PC-3 (cell line): ENCODE measurements at regions not wholly inside any gene's neighbourhood (a gene's known extent, or its start where the extent isn't known, plus 50 kb on each side); places are given as distances from the start of the nearest gene placed in this dataset.

ENCODE experiments used
- ATAC-seq: fragments of 200-7000 bp; cut with Tn5 transposase; 2 replicates; pipeline ENCODE4 v1.9.1; 2020; ENCODE audit warnings: mild to moderate bottlenecking, moderate library complexity
- BruUV-seq: library from RNA; stranded (reverse); fragments of 400-500 nt; replicated peaks from 2 replicates; lab custom pipeline; 2021; lab: Mats Ljungman, UMichigan
- CTCF ChIA-PET: fragments of 300-600 bp; sonication (Branson Sonifier 250); formaldehyde crosslinking; loops from one replicate; lab custom pipeline; 2022; ENCODE audit warnings: antibody characterized with exemption; lab: Charles Lee
- POLR2A ChIA-PET: fragments of 300-600 bp; sonication (Branson Sonifier 250); formaldehyde crosslinking; loops from one replicate; lab custom pipeline; 2022; ENCODE audit warnings: antibody characterized with exemption; ENCODE audit not compliant: unreplicated experiment; lab: Charles Lee
- DNase-seq: peaks from one replicate; pipeline ENCODE4 v3.0.0-alpha.2; 2015
- H2AFZ ChIP-seq: fragments of 300-600 bp; sonication (generic); 2 replicates; pipeline ENCODE4 v1.6.0; 2016; ENCODE audit warnings: antibody characterized with exemption, low read length
- H3F3A ChIP-seq: fragments of 300-600 bp; sonication (generic); one replicate; pipeline ENCODE4 v1.6.0; 2017; ENCODE audit warnings: antibody characterized with exemption, low read length, control low read depth, mild to moderate bottlenecking; ENCODE audit not compliant: unreplicated experiment
- H3K27ac ChIP-seq: fragments of 300-600 bp; sonication (generic); 2 replicates; pipeline ENCODE4 v1.5.1; 2016; ENCODE audit warnings: mild to moderate bottlenecking, low read length
- H3K27me3 ChIP-seq: fragments of 300-600 bp; sonication (generic); 2 replicates; pipeline ENCODE4 v1.6.1; 2016; ENCODE audit warnings: low read length, mixed read lengths
- H3K36me3 ChIP-seq: fragments of 300-600 bp; sonication (generic); 2 replicates; pipeline ENCODE4 v1.6.1; 2016; ENCODE audit warnings: low read depth, mixed run types, low read length, mixed read lengths
- H3K4me1 ChIP-seq: fragments of 300-600 bp; sonication (generic); 2 replicates; pipeline ENCODE4 v1.5.1; 2016; ENCODE audit warnings: low read length; ENCODE audit not compliant: insufficient read depth
- H3K4me2 ChIP-seq: fragments of 300-600 bp; sonication (generic); 2 replicates; pipeline ENCODE4 v1.6.0; 2016; ENCODE audit warnings: low read length
- H3K4me3 ChIP-seq: fragments of 300-600 bp; sonication (generic); 2 replicates; pipeline ENCODE4 v1.5.1; 2016; ENCODE audit warnings: mild to moderate bottlenecking, low read length, mixed read lengths
- H3K79me2 ChIP-seq: fragments of 300-600 bp; sonication (generic); 2 replicates; pipeline ENCODE4 v1.6.1; 2017; ENCODE audit warnings: low read length, mixed read lengths
- H3K9ac ChIP-seq: fragments of 300-600 bp; sonication (generic); 2 replicates; pipeline ENCODE4 v1.6.0; 2016; ENCODE audit warnings: mild to moderate bottlenecking, low read length
- H3K9me2 ChIP-seq: fragments of 300-600 bp; sonication (generic); replicated peaks from 2 replicates; pipeline ENCODE4 v1.6.1; 2016; ENCODE audit warnings: mixed run types, low read length, mixed read lengths
- H3K9me3 ChIP-seq: fragments of 300-600 bp; sonication (generic); 2 replicates; pipeline ENCODE4 v1.6.1; 2016; ENCODE audit warnings: low read length, mixed read lengths
- H4K20me1 ChIP-seq: fragments of 300-600 bp; sonication (generic); 2 replicates; pipeline ENCODE4 v1.6.1; 2016; ENCODE audit warnings: low read length, mixed read lengths
- CTCF ChIP-seq: fragments of 300-600 bp; sonication (generic); conservative IDR thresholded peaks from 2 replicates; pipeline ENCODE4 v1.5.1; 2017; ENCODE audit warnings: antibody characterized with exemption, low read depth, mild to moderate bottlenecking, low read length
- EZH2 ChIP-seq: fragments of 300-600 bp; sonication (generic); IDR thresholded peaks from one replicate; pipeline ENCODE4 v1.6.1; 2017; ENCODE audit warnings: antibody characterized with exemption, mild to moderate bottlenecking, low read length; ENCODE audit not compliant: unreplicated experiment
- EZH2phosphoT487 ChIP-seq: fragments of 300-600 bp; sonication (generic); IDR thresholded peaks from 2 replicates; pipeline ENCODE4 v1.6.1; 2018; ENCODE audit warnings: mild to moderate bottlenecking, antibody characterized with exemption, low read length, borderline replicate concordance
- intact Hi-C: fragments of 100-400 bp; cut with micrococcal nuclease; formaldehyde crosslinking; loops from 2 replicates; pipeline ENCODE4 v1.9.0; 2023

- ATAC-seq (no peak), DNase-seq (no peak)
- Histone ChIP-seq H3K4me3 (no peak overlapping the region), H3K79me2 (no peaks in the 10 kb centered on the region), H3K4me2 (no peak overlapping the region), H3K9me3 (no peaks in the 10 kb centered on the region), H3K27me3 (no peaks in the 10 kb centered on the region), H3K9me2 (no peaks in the 10 kb centered on the region), H3K36me3 (no peaks in the 10 kb centered on the region), H3F3A (no peaks in the 10 kb centered on the region), H3K27ac (no peak overlapping the region), H3K4me1 (no peaks in the 10 kb centered on the region), H2AFZ (no peak overlapping the region), H3K9ac (no peak overlapping the region), H4K20me1 (no peaks in the 10 kb centered on the region)
- intact Hi-C loops = no loop called here
- BruUV-seq = no TSS peak
- TF ChIP-seq CTCF (no peak), EZH2phosphoT487 (no peak), EZH2 (no peak)
- POLR2A ChIA-PET = no interaction called here
- CTCF ChIA-PET = no interaction called here
These were observed 572.3 kb downstream of the PYDC2 start for GRCh38 chr3:192033246-192033645.

DNA sequence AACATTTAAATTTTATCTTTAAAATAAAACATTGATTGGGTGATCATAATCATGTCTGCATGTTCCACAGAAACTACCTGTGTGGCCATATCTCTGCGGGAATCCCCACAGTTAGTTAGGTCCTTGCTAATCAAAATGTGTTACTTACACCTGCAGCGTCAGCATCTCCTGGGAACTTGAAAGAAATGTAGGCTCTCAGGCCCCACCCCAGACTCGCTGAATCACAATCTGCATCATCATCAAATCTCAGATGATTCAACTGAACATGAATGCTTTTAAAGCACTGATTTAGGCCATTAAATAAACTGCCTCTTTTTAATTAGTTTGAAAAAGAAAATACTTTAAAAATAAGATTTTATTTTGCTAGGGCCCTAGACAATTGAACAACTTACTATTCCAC lies 577.8 kb downstream of the PYDC2 start:
- POLR2A ChIA-PET = no interaction called here
- H3K36me3 ChIP-seq = no peaks in the 10 kb centered on the region
- no peak for TF ChIP-seq EZH2phosphoT487
- intact Hi-C loops = no loop called here
- H3F3A ChIP-seq = no peaks in the 10 kb centered on the region
- H3K4me2 ChIP-seq = no peak overlapping the region
- ATAC-seq = peak; percentile 45; the same call in 1 of the 2 replicates
- CTCF ChIA-PET = no interaction called here
- no TSS peak for BruUV-seq
- DNase-seq = peak; percentile 46
- no peaks in the 10 kb centered on the region for H3K9me2 ChIP-seq
- H2AFZ ChIP-seq = no peak overlapping the region
- H3K79me2 ChIP-seq = no peaks in the 10 kb centered on the region
- H3K4me3 ChIP-seq = no peak overlapping the region
- no peaks in the 10 kb centered on the region for H4K20me1 ChIP-seq
- no peak overlapping the region for H3K27ac ChIP-seq
- no peaks in the 10 kb centered on the region for H3K4me1 ChIP-seq
- no peaks in the 10 kb centered on the region for H3K9me3 ChIP-seq
- no peak overlapping the region for H3K9ac ChIP-seq
- H3K27me3 ChIP-seq = no peaks in the 10 kb centered on the region

DNA sequence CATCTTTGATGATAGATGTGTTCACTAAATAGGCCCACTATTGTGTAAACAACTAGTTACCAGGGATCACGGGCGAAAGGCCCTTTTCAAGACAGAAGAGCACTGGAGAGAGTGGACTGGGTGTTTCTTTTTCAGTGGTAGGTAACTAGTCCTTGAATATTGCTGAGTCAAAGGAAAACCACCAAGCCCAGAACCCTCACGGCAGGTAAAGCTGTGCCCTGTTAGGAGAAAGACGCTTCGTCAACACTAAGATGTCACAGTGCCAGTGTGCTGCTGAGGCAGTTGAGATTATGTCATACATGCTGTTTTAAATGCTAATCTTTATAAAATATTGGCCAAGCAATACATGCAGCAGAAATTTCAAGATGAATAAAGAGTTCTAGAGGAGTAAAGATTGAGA lies 578.6 kb downstream of the PYDC2 start:
- intact Hi-C loops = no loop called here
- Histone ChIP-seq H3K9me2 (no peaks in the 10 kb centered on the region), H3K9me3 (no peaks in the 10 kb centered on the region), H3K4me3 (no peak overlapping the region), H3K79me2 (no peaks in the 10 kb centered on the region), H3K27ac (no peak overlapping the region), H3K4me2 (no peak overlapping the region), H4K20me1 (no peaks in the 10 kb centered on the region), H3K36me3 (no peaks in the 10 kb centered on the region), H3K4me1 (no peaks in the 10 kb centered on the region), H2AFZ (no peak overlapping the region), H3K9ac (no peak overlapping the region), H3F3A (no peaks in the 10 kb centered on the region), H3K27me3 (no peaks in the 10 kb centered on the region)
- no peak for ATAC-seq
- no TSS peak for BruUV-seq
- DNase-seq = no peak
- ChIA-PET POLR2A (no interaction called here), CTCF (no interaction called here)
- TF ChIP-seq EZH2phosphoT487 (no peak), EZH2 (no peak), CTCF (no peak)
